ENCODE measurements at regions not wholly inside any gene's neighbourhood (a gene's known extent, or its start where the extent isn't known, plus 50 kb on each side); places are given as distances from the start of the nearest gene placed in this dataset.

DNA sequence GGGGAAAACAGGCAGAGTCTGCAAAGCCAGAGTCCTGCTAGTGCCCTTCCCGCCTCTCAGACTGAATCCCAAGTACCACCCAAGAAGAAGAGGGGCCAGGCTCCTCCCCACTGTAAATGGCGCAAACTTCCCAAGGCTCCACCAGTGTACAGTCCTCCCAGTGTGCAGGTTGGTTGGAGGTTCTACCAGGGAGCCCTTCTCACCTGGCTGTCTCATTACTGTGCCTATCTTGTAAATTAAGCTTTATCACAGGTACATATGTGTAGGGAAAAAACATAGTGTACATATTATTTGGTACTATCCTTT lies 189.7 kb downstream of the FSCB start:
- no peak overlapping the region for H3K4me3 ChIP-seq (ENCODE audit: control extremely low read depth in 1 of 5, extremely low read depth in 1 of 5, insufficient read depth in 1 of 5, low read depth in 2 of 5, low read length in 4 of 5)
- Mint-ChIP-seq H3K27me3 (no peaks in the 10 kb centered on the region), H3K4me3 (no peak overlapping the region), H3K9me3 (ENCODE audit: insufficient read depth) (peaks cover 2% of the 10 kb centered on the region), H3K27ac (no peak overlapping the region), H3K4me1 (no peaks in the 10 kb centered on the region)
- ATAC-seq (ENCODE audit: low read depth) (no peak), DNase-seq (no peak)
- no peak overlapping the region for H3K9ac ChIP-seq (ENCODE audit: low read length)
- no peaks in the 10 kb centered on the region for H3K27me3 ChIP-seq (replicated peaks in 1 of 4; ENCODE audit: control extremely low read depth in 1 of 4, control insufficient read depth in 3 of 4, insufficient read depth in 4 of 4, low read length in 3 of 4)
- H3K27ac ChIP-seq (ENCODE audit: low read length in 2 of 2), result no peak overlapping the region
- CTCF ChIA-PET, result no interaction called here
- POLR2A ChIA-PET, result no interaction called here
- no CpG with 5 or more reads among the region's 2 CpGs for WGBS (ENCODE audit: insufficient coverage)
- intact Hi-C loops (cut with micrococcal nuclease), result no loop called here
- TF ChIP-seq, protein P1, sequence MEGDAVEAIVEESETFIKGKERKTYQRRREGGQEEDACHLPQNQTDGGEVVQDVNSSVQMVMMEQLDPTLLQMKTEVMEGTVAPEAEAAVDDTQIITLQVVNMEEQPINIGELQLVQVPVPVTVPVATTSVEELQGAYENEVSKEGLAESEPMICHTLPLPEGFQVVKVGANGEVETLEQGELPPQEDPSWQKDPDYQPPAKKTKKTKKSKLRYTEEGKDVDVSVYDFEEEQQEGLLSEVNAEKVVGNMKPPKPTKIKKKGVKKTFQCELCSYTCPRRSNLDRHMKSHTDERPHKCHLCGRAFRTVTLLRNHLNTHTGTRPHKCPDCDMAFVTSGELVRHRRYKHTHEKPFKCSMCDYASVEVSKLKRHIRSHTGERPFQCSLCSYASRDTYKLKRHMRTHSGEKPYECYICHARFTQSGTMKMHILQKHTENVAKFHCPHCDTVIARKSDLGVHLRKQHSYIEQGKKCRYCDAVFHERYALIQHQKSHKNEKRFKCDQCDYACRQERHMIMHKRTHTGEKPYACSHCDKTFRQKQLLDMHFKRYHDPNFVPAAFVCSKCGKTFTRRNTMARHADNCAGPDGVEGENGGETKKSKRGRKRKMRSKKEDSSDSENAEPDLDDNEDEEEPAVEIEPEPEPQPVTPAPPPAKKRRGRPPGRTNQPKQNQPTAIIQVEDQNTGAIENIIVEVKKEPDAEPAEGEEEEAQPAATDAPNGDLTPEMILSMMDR (IDR thresholded peaks at IDR 0.05), result no peak
- no peak for TF ChIP-seq EZH2 (IDR thresholded peaks at IDR 0.05; ENCODE audit: borderline replicate concordance, insufficient read depth, low read depth, low read length, poor library complexity, severe bottlenecking)
- peaks cover 0 to 2% (median 0%) of the 10 kb centered on the region in 3 donors for H3K9me3 ChIP-seq (ENCODE audit: control extremely low read depth in 1 of 3, control insufficient read depth in 2 of 3, insufficient read depth in 1 of 3, low read length in 2 of 3)
- no peaks in the 10 kb centered on the region for H3K36me3 ChIP-seq (replicated peaks in 1 of 2; ENCODE audit: control extremely low read depth in 1 of 2, control insufficient read depth in 1 of 2, extremely low read depth in 1 of 2, insufficient read depth in 2 of 2, low read length in 1 of 2)
- H4K20me1 ChIP-seq (ENCODE audit: control insufficient read depth, insufficient read depth, low read length, poor library complexity, severe bottlenecking), result no peaks in the 10 kb centered on the region
- no peaks in the 10 kb centered on the region for H3K79me2 ChIP-seq (ENCODE audit: control insufficient read depth, insufficient read depth, low read length)
- no peaks in the 10 kb centered on the region for H3K4me1 ChIP-seq (ENCODE audit: control insufficient read depth in 2 of 2, insufficient read depth in 2 of 2, low read length in 2 of 2)
- no peak overlapping the region for H3K4me2 ChIP-seq (replicated peaks; ENCODE audit: low read depth, low read length, poor library complexity, severe bottlenecking)
- no peak overlapping the region for H2AFZ ChIP-seq (ENCODE audit: insufficient read depth, low read depth, low read length, poor library complexity, severe bottlenecking)

DNA sequence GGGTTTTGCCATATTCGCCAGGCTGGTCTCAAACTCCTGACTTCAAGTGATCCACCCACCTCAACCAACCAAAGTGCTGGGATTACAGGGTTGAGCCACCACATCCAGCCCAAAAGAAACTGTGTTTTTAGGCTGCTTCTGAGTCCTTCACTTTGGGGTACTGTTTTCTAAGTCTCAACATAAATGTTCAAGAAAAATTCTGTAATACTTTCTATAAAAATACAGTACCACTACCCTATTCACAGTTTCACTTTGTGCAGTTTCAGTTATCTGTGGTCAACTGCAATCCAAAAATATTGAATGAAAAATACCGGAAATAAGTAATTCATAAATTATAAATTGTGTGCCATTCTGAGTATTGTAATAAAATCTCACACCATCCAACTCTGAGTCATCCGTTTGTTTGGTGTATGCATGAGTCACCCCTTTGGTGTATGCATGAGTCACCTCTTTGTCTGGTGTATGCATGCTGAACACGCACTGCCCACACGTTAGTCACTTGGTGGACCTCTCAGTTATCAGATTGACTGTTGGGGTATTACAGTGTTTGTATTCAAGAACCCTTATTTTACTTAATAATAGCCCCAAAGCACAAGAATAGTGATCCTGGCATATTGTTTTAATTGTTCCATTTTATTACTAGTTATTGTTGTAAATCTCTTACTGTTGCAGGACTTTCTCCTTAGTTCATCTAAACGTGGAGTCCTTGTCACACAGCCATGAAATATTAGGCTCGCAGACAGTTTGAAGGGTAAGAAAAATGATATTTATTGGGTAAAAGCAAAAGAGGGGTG lies 190.2 kb downstream of the FSCB start:
- ATAC-seq (ENCODE audit: low read depth), result no peak
- H4K20me1 ChIP-seq (ENCODE audit: control insufficient read depth, insufficient read depth, low read length, poor library complexity, severe bottlenecking), result no peaks in the 10 kb centered on the region

More for the DNA sequence above, 190.2 kb downstream of the FSCB start:
- CTCF ChIA-PET, result no interaction called here
- no peak for DNase-seq
- Histone ChIP-seq H3K36me3 (replicated peaks in 1 of 2; ENCODE audit: control extremely low read depth in 1 of 2, control insufficient read depth in 1 of 2, extremely low read depth in 1 of 2, insufficient read depth in 2 of 2, low read length in 1 of 2) (no peaks in the 10 kb centered on the region), H3K27ac (ENCODE audit: low read length in 2 of 2) (no peak overlapping the region), H3K4me3 (ENCODE audit: control extremely low read depth in 1 of 5, extremely low read depth in 1 of 5, insufficient read depth in 1 of 5, low read depth in 2 of 5, low read length in 4 of 5) (no peak overlapping the region), H3K79me2 (ENCODE audit: control insufficient read depth, insufficient read depth, low read length) (no peaks in the 10 kb centered on the region), H3K9me3 (ENCODE audit: control extremely low read depth in 1 of 3, control insufficient read depth in 2 of 3, insufficient read depth in 1 of 3, low read length in 2 of 3) (peaks cover 0 to 2% (median 0%) of the 10 kb centered on the region in 3 donors), H3K4me1 (ENCODE audit: control insufficient read depth in 2 of 2, insufficient read depth in 2 of 2, low read length in 2 of 2) (no peaks in the 10 kb centered on the region), H3K4me2 (replicated peaks; ENCODE audit: low read depth, low read length, poor library complexity, severe bottlenecking) (no peak overlapping the region), H3K9ac (ENCODE audit: low read length) (no peak overlapping the region), H2AFZ (ENCODE audit: insufficient read depth, low read depth, low read length, poor library complexity, severe bottlenecking) (no peak overlapping the region), H3K27me3 (replicated peaks in 1 of 4; ENCODE audit: control extremely low read depth in 1 of 4, control insufficient read depth in 3 of 4, insufficient read depth in 4 of 4, low read length in 3 of 4) (no peaks in the 10 kb centered on the region)
- Mint-ChIP-seq H3K4me1 (no peaks in the 10 kb centered on the region), H3K27me3 (no peaks in the 10 kb centered on the region), H3K9me3 (ENCODE audit: insufficient read depth) (peaks cover 2% of the 10 kb centered on the region), H3K27ac (no peak overlapping the region), H3K4me3 (no peak overlapping the region)
- TF ChIP-seq EZH2 (IDR thresholded peaks at IDR 0.05; ENCODE audit: borderline replicate concordance, insufficient read depth, low read depth, low read length, poor library complexity, severe bottlenecking), result no peak
- TF ChIP-seq, protein P1 (IDR thresholded peaks at IDR 0.05), result no peak
- WGBS (ENCODE audit: insufficient coverage), result 68% methylated on average over 2 of the region's 7 CpGs
- POLR2A ChIA-PET, result no interaction called here
- intact Hi-C loops (cut with micrococcal nuclease), result no loop called here

Data from B cell (primary cell).